ENCODE measurements at regions not wholly inside any gene's neighbourhood (a gene's known extent, or its start where the extent isn't known, plus 50 kb on each side); places are given as distances from the start of the nearest gene placed in this dataset.
"Not testable (repeated sequence)": the region's sequence is repeated elsewhere in the genome, so short reads cannot be mapped to it uniquely, and the experiment has no call there.

DNA sequence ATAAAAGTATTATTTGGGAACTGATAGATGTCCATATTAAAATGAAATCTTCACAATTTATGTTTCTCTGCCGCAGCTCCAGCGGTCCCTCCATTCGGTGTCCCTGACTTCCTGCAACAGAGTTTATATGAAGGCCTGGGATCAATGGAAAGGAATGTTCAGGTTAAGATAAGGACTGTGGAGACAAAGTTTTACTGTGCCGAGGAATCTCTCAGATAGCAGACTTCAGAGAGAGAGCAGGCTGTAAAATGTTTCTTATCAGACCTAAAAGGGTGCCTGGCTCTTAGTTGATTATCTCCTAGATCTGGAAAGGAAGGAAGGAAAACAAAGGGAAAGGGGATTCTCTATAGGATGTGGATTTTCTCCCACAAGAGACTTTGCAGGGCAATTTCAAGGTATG is 193.7 kb upstream of the PIEZO2 start:
- DNase-seq (no peak), ATAC-seq (no peak)
- in situ Hi-C loops (cut with MboI; ENCODE audit: low sequenced_read_pairs in 4 of 4) (no loop called here), intact Hi-C loops (cut with DNase I; ENCODE audit: low total_unique reads) (no loop called here)
- TF ChIP-seq, protein P1, sequence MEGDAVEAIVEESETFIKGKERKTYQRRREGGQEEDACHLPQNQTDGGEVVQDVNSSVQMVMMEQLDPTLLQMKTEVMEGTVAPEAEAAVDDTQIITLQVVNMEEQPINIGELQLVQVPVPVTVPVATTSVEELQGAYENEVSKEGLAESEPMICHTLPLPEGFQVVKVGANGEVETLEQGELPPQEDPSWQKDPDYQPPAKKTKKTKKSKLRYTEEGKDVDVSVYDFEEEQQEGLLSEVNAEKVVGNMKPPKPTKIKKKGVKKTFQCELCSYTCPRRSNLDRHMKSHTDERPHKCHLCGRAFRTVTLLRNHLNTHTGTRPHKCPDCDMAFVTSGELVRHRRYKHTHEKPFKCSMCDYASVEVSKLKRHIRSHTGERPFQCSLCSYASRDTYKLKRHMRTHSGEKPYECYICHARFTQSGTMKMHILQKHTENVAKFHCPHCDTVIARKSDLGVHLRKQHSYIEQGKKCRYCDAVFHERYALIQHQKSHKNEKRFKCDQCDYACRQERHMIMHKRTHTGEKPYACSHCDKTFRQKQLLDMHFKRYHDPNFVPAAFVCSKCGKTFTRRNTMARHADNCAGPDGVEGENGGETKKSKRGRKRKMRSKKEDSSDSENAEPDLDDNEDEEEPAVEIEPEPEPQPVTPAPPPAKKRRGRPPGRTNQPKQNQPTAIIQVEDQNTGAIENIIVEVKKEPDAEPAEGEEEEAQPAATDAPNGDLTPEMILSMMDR (IDR thresholded peaks at IDR 0.05 in 4 of 5, conservative IDR thresholded peaks at IDR 0.05 in 1 of 5): no peak
- TF ChIP-seq POLR2A (IDR thresholded peaks at IDR 0.05): no peak
- Histone ChIP-seq H3K9me3 (peaks cover 0 to 7% (median 0%) of the 10 kb centered on the region in 3 donors), H3K27ac (no peak overlapping the region), H3K27me3 (no peaks in the 10 kb centered on the region), H3K4me1 (peaks cover 5 to 10% of the 10 kb centered on the region in 2 donors), H3K4me3 (no peak overlapping the region), H3K36me3 (no peaks in the 10 kb centered on the region)

DNA sequence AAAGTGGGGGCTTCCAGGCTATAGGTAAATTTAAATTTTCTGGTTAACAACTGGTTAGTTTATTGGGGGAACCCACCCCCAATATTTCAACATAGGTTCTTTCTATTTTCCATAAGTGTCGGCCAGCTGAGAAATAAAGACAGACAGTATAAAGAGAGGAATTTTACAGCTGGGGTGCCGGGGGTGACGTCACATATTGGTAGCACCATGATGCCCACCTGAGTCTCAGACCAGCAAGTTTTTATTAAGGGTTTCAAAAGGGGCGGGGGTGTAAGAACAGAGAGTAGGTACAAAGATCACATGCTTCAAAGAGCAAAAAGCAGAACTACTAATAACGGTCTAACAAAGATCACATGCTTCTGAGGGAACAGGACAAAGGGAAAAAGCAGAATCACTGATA is 192.7 kb upstream of the PIEZO2 start:
- in situ Hi-C loops (cut with MboI; ENCODE audit: low sequenced_read_pairs in 4 of 4); H3K9me3 ChIP-seq; DNase-seq; intact Hi-C loops (cut with DNase I; ENCODE audit: low total_unique reads); ATAC-seq; H3K36me3 ChIP-seq; H3K27me3 ChIP-seq; H3K4me3 ChIP-seq; H3K27ac ChIP-seq: not testable (repeated sequence)
- peaks cover 5 to 18% of the 10 kb centered on the region in 2 donors for H3K4me1 ChIP-seq

DNA sequence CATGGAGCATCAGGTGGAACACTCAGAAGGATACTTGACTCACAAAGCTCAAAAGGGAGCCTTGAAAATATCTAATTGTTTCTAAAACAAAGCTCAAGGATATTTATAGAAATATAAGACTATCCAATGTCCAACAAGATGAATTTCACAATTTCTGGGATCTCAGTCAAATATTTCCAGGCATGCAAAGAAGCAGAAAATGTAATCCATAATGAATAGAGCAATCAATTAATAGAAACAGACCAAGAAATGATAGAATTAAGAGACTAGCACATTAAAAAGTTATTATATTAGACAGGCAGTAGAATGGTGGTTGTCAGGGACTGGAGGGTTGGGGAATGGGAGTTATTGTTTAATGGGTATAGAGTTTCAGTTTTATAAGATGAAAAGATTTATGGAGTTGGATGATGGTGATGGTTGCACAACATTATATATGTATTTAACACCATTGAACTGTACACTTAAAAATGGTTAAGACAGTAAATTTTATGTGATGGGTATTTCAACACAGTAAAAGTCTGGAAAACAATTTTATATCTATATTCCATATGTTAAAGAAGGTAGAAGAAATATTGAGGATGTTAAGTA is 189.9 kb upstream of the PIEZO2 start:
- H3K27me3 ChIP-seq: no peaks in the 10 kb centered on the region
- DNase-seq (no peak), ATAC-seq (no peak)
- no peaks in the 10 kb centered on the region for H3K36me3 ChIP-seq
- intact Hi-C loops (cut with DNase I; ENCODE audit: low total_unique reads) (no loop called here), in situ Hi-C loops (cut with MboI; ENCODE audit: low sequenced_read_pairs in 4 of 4) (no loop called here)
- no peaks in the 10 kb centered on the region for H3K9me3 ChIP-seq
- H3K4me3 ChIP-seq: no peak overlapping the region
- TF ChIP-seq POLR2A (IDR thresholded peaks at IDR 0.05): no peak
- TF ChIP-seq, protein P1 (IDR thresholded peaks at IDR 0.05 in 4 of 5, conservative IDR thresholded peaks at IDR 0.05 in 1 of 5): no peak
- peaks cover 8 to 36% of the 10 kb centered on the region in 2 donors for H3K4me1 ChIP-seq
- H3K27ac ChIP-seq: peak overlapping the region; percentile 22 to 83 (median 68)

DNA sequence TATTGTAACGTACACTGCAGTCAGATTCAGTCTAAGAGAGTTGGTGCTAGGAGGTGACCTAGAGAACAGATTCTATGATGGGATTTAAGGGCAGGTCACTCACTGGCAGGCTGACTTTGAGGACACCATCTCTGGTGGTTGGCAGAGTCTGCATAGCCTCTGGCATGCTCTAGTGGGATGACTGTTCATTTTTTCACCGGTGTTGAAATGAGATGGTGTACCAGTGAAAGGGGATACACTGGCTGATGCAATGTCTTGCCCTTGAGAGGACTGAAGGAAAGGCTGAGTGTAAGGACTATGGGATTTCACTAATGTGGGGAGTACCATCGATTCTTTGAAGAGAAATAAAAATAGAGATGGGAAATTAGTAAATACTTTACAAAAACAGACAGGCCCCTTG is 186.9 kb upstream of the PIEZO2 start:
- in situ Hi-C loops (cut with MboI; ENCODE audit: low sequenced_read_pairs in 4 of 4) (no loop called here), intact Hi-C loops (cut with DNase I; ENCODE audit: low total_unique reads) (no loop called here)
- Histone ChIP-seq H3K4me1 (peaks cover 8 to 36% of the 10 kb centered on the region in 2 donors), H3K27me3 (no peaks in the 10 kb centered on the region), H3K4me3 (peak overlapping the region in 1 of 4 donors; percentile 20), H3K9me3 (no peaks in the 10 kb centered on the region), H3K36me3 (no peaks in the 10 kb centered on the region), H3K27ac (peak overlapping the region; percentile 56 to 83 (median 71))
- DNase-seq: peak; percentile 54 to 91
- TF ChIP-seq, protein P1 (IDR thresholded peaks at IDR 0.05 in 4 of 5, conservative IDR thresholded peaks at IDR 0.05 in 1 of 5): no peak
- TF ChIP-seq POLR2A (IDR thresholded peaks at IDR 0.05): no peak
- ATAC-seq: peak; percentile 99 to 100

DNA sequence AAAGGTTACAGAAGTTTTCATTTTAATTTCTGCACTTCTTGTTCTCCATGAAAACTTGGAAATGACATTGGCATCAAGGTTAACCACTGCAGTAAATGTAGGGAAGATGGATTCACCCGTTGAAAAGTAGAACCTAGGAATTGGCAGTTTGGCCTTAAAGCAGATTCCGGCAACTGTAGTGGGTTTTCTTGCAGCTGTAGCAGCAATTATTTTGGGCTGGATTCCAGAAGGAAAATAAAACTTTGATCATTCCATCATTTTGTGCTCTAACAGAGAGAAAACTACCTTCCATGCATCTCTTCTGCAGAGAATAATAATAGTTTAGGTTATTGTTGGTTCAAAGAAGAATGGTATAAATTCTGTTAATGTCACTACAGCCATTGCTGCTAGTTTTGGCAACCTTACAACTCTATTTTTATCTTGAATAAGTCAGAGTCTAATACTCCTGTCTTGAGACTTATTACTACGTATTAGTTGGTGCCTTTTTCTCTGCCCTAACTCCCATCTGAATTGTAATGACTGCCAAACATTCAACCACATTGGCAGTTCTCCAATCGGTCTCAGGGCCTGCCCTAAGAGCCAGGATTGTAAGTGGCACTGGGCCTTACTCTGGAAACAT is 178.1 kb upstream of the PIEZO2 start:
- Histone ChIP-seq H3K27ac (peak overlapping the region; percentile 42 to 72 (median 62)), H3K27me3 (no peaks in the 10 kb centered on the region), H3K4me1 (peaks cover 16 to 29% of the 10 kb centered on the region in 2 donors), H3K4me3 (no peak overlapping the region), H3K9me3 (no peaks in the 10 kb centered on the region), H3K36me3 (no peaks in the 10 kb centered on the region)
- ATAC-seq (peak in 1 of 2 donors; percentile 56), DNase-seq (no peak)
- intact Hi-C loops (cut with DNase I; ENCODE audit: low total_unique reads): loop anchor here (2.0 kb wide), 1 partner anchor 39 kb away; no protein-coding TSS in a partner anchor
- TF ChIP-seq, protein P1 (IDR thresholded peaks at IDR 0.05 in 4 of 5, conservative IDR thresholded peaks at IDR 0.05 in 1 of 5): no peak
- no peak for TF ChIP-seq POLR2A (IDR thresholded peaks at IDR 0.05)
- in situ Hi-C loops (cut with MboI; ENCODE audit: low sequenced_read_pairs in 4 of 4): loop anchor here in 1 of 4 donors (10.0 kb wide), 1 partner anchor 177 kb away; no protein-coding TSS in a partner anchor

Data from gastrocnemius medialis (tissue), 4 donors.